Inferior parietal cortex (tissue), 1 donor: ENCODE measurements at regions not wholly inside any gene's neighbourhood (a gene's known extent, or its start where the extent isn't known, plus 50 kb on each side); places are given as distances from the start of the nearest gene placed in this dataset.

Source experiments
- DNase-seq: peaks from one replicate; pipeline ENCODE4 v3.0.0-alpha.2; 2016; ENCODE audit errors: extremely low spot score

- no peak for DNase-seq
Observed at GRCh38 chr12:5379749-5380496, 52.0 kb upstream of the NTF3 start.
